ENCODE measurements at regions not wholly inside any gene's neighbourhood (a gene's known extent, or its start where the extent isn't known, plus 50 kb on each side); places are given as distances from the start of the nearest gene placed in this dataset.
"Not testable (repeated sequence)": the region's sequence is repeated elsewhere in the genome, so short reads cannot be mapped to it uniquely, and the experiment has no call there.

DNA sequence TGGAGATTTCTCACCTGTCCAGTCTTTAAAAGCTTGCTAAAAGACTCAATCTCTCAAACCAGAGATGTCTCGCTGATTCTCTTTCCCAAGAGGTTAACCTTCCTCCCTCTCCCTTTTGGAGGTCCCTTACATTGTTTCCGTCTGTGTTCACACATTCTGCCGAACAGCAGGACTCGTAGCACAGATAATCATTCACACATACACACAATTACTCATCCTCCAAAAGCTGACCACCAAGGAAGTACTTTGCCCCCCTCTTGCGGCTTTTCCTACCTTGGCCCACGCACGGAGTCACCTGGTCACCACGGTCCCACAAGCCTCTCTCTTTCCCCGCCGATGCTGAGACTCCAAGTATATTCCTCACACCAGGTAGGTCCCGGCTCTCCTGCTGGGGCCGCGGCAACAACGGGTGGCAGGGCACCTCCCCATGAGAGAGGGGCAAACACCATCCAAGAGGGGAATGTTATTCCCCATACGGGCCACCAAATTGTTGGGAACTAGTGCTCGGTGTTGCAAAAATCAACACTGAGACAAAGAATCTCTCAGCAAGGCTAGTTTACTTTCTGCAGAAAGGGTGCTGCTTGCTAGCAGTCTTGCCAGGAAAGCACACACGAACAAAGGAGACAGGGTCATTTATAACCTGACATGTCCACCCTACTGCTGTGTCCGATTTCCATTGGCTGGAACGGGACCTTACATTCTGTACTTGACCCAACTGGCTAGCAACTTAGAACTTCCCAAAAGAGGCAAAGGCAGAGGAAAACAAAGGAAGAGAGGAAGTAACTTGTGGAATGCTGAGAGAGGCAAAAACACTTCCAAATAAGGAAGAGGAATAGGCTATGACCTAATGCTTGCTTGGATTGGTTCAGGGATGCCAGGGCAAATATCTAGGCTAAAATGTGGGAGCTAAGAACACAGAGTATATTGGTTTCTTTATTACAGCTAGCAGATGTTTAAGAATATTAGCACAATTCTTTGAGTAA lies 102.1 kb upstream of the NECTIN3 start:
- DNase-seq, result no peak

DNA sequence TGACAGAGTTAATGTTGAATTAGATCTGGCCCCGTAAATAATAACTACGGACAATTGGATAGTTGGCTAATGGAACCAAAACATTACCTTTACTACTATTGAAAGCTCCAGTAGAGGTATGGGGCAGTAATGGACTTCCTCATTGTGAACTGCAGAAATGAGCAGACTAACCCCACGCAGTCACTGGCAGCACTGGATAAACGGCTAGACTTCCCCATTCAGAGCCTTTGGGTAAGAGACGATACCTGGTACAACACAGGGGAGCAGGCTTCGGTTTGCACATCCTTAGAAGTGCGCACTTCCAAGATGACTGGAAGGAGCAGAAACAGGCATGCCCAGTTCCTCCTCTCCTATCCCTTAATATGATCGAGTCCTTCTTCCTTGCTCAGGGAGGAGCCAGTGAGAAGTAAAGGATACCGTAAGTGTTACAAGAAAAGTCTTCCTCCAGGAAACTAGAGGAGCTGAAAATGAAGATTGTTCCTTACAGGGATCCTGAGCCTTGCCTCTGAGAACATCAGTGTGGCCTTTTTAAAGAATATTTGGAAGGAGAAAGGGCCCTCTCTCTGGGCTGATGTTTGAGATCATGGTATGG lies 100.5 kb upstream of the NECTIN3 start:
- DNase-seq, result no peak

DNA sequence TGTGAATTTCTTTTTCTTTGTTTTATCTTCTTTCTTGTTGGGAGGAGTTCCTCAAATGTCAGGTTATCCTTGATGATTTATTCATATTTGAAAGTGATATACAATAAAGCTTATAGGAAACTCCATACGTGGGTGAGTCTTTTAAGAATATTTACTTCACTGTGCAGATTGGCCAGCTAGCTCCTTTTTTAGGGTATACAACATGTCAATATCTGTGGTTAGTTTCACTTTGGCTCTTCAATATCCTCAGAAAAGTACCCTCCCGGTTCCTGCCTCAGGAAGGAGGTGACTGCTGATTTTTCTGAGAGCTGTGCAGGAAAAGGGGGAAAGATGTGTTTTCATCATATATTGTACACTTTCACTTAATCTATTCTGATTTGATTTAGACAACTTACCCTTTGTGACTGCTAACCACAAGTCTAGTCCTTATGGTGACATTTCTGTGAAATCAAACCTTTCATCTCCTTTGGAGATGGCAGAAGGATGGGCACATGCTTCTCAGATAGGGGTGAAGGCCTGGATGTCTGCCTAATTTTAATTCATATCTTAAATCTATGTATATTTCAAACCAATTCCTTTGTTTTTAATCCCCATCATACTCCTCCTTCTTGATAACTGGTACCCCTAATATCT lies 98.2 kb upstream of the NECTIN3 start:
- DNase-seq, result no peak

DNA sequence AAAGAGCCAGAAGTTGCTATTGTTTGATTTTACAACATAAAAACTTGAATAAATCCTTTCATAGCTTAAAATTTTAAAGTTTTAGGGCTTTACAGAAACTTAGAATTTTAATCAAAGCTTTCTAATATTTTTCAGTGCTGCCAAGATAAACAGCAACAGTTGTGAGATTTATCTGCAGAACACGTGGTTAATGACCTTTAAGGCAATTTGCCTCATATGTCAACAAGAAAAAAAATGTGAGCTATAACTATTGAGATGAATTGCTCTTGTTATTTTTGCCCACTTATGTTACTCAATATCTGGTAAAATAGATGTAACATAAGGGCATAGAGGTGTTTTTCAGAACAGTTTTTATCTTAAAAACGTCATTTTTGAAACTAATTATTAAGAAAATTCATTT lies 96.7 kb upstream of the NECTIN3 start:
- no peak for DNase-seq

DNA sequence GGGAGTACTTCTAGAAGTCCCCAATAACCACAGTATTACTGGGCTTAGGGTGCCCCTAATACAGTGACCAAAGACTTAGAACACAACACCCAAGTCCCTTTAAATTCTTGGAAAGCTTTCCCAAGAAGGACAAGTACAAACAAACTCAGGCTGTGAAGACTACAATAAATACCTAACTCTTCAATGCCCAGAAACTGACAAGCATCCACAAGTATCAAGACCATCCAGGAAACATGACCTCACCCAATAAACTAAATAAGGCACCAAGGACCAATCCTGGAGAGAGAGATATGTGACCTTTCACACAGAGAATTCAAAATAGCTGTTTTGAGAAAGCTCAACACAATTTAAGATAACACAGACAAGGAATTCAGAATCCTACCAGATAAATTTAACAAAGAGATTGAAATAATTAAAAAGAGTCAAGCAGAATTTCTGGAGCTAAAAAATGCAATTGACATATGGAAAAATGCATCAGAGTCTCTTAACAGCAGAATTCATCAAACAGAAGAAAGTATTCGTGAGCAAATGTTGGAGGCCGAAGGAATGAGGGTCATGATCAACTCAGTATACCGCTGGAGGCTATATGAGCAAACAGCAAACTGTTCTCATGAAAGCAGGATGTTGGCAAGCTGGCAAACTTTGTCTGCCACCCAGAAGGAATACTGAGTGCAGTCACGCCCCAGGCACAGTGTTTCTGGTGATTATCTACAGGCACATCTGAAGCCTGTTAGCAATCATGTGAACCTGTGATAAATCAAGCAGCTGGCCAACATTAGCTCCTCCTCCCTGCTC lies 87.0 kb upstream of the NECTIN3 start:
- no peak for DNase-seq

DNA sequence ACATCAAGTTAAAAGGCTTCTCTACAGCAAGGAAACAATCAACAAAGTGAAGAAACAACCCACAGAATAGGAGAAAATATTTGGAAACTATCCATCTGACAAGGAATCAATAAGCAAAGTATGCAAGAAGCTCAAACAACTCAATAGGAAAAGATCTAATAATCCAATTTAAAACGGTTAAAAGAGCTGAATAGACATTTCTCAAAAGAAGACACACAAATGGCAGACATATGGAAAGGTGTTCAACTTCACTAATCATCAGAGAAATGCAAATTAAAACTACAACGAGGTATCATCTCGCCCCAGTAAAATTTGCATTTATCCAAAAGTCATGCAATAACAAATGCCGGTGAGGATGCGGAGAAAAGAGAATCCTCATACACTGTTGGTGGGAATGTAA lies 82.2 kb upstream of the NECTIN3 start:
- DNase-seq, result no peak

DNA sequence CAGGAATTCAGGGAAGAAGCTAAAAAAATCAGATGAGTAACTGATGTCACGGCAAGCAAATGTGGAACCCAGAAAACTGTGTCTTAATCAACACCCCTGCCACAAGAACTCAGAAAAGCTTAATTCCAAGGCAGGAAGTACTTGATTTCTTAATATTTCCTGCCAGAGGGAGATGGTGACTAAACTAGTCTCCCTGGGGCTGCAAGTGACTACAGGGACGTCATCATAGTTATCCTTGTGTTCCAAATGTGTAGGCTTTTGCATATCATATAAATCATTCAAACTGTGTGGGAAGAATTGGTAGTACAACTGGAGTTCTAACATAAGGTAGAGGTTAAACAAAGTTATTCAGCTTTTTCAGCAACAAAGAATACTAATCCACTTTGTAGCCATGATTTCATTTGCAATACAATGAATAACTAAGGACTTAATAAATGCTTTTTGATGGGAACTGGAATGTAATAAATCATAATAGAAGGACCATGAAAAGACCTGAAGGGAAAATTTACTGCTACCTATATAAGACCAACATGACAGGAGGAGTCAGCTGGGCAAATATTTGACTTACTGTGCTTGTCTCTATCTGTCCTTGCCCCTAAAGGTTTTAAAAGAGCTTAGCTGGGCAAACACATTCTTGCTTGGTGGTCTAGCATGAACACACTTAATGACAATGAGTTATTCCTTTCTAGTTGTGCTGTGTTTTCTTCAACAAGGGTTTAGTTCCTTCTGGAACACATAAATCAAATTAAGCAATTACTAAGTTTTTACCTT lies 76.0 kb upstream of the NECTIN3 start:
- DNase-seq, result no peak

DNA sequence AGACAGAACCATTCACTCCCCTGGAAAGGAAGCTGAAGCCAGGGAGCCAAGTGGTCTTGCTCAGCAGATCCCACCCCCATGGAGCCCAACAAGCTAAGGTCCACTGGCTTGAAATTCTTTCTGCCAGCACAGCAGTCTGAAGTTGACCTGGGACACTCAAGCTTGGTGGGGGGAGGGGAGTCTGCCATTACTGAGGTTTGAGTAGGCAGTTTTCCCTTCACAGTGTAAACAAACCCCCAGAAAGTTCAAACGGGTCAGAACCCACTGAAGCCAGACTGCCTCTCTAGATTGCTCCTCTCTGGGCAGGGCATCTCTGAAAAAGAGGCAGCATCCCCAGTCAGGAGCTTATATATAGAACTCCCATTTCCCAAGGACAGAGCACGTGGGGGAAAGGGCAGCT lies 72.8 kb upstream of the NECTIN3 start:
- not testable (repeated sequence) for DNase-seq

DNA sequence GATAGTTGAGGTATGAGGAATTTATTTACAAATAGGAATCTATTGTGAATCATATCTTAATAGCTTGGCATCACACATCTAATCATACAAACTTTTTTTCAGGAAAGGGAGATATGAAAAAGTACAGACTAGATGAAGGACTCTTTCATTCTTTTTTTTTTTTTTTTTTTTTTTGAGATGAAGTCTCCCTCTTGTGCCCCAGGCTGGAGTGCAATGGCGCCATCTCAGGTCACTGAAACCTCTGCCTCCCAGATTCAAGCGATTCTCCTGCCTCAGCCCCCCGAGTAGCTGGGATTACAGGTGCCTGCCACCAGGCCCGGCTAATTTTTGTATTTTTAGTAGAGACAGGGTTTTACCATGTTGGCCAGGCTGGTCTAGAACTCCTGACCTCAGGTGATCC lies 65.1 kb upstream of the NECTIN3 start:
- not testable (repeated sequence) for DNase-seq

DNA sequence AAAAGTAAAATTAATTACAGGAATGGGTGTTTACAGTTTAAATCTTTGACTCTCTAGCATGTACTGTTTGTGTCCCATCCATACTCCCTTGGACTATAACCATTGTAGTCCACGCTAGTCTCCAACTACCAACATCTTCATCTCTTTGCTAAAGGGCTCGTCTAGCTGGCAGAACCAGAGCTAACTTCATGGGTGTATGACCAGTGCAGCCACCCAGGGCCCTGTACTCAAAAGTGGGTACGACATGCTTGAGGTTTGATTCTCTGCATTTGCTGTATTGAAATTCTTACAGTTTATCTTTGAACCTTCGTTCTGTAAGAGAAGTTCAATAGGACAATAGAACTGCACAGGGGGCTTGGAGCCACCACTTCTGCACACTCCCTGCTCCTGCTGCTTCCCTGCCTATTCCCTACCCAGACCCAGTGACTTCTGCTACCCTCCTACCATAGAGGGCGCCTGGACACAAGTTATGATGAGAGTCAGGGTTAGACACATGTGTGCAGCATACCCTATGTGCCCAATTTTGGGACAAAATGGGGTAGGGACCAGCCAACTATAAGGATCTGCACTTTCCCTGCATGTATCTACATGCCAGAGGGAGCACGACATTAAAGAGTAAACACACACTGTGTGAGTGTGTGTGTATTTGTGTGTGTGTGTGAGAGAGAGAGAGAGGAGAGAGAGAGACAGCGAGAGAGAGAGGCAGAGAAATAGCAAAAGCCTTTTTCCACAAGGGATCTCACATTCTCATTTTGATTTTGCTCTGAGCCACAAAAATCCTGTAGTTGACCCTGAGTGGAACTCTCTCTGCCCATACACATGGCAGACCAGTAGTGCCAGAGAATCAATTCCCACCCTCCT lies 59.0 kb upstream of the NECTIN3 start:
- no peak for DNase-seq
